DND-41 (cell line): ENCODE measurements at regions not wholly inside any gene's neighbourhood (a gene's known extent, or its start where the extent isn't known, plus 50 kb on each side); places are given as distances from the start of the nearest gene placed in this dataset.

Source experiments
- ATAC-seq: fragments of 200-7000 bp; cut with Tn5 transposase; 3 replicates; pipeline ENCODE4 v1.9.1; 2021; ENCODE audit warnings: low read depth; ENCODE audit not compliant: insufficient read depth
- DNase-seq: peaks from one replicate; pipeline ENCODE4 v3.0.0-alpha.2; 2020
- H2AFZ ChIP-seq: 2 replicates; pipeline ENCODE4 v1.6.0; 2012; ENCODE audit warnings: low read depth, low read length
- H3K27ac ChIP-seq: 2 replicates; pipeline ENCODE4 v1.5.1; 2012; ENCODE audit warnings: low read length, inconsistent platforms
- H3K27me3 ChIP-seq: fragments of 200-600 bp; sonication (generic); 2 replicates; pipeline ENCODE4 v1.6.0; 2012; ENCODE audit warnings: low read length, mild to moderate bottlenecking, inconsistent platforms; ENCODE audit not compliant: insufficient read depth, poor library complexity
- H3K36me3 ChIP-seq: 2 replicates; pipeline ENCODE4 v1.5.1; 2012; ENCODE audit warnings: low read length, inconsistent platforms; ENCODE audit not compliant: insufficient read depth
- H3K4me1 ChIP-seq: 2 replicates; pipeline ENCODE4 v1.5.1; 2012; ENCODE audit warnings: mild to moderate bottlenecking, low read length; ENCODE audit not compliant: insufficient read depth
- H3K4me2 ChIP-seq: 2 replicates; pipeline ENCODE4 v1.6.0; 2012; ENCODE audit warnings: mild to moderate bottlenecking, moderate library complexity, low read length, inconsistent platforms; ENCODE audit not compliant: insufficient read depth
- H3K4me3 ChIP-seq, 2 experiments: fragments of 200-600 bp in 1 of 2; shearing (Covaris generic) in 1 of 2; 2 replicates each; pipeline ENCODE4 v1.5.1; 2012 to 2016; ENCODE audit warnings: inconsistent platforms in 2 of 2, low read length in 2 of 2, mild to moderate bottlenecking in 2 of 2, low read depth in 1 of 2, moderate library complexity in 1 of 2
- H3K79me2 ChIP-seq: 2 replicates; pipeline ENCODE4 v1.6.0; 2012; ENCODE audit warnings: low read length, inconsistent platforms; ENCODE audit not compliant: insufficient read depth
- H3K9ac ChIP-seq: 2 replicates; pipeline ENCODE4 v1.6.0; 2012; ENCODE audit warnings: low read depth, mild to moderate bottlenecking, inconsistent platforms, low read length, moderate library complexity
- H3K9me3 ChIP-seq: 2 replicates; pipeline ENCODE4 v1.5.1; 2012; ENCODE audit warnings: low read length, moderate library complexity, mild to moderate bottlenecking, inconsistent platforms; ENCODE audit not compliant: insufficient read depth, severe bottlenecking
- H4K20me1 ChIP-seq: 2 replicates; pipeline ENCODE4 v1.6.0; 2012; ENCODE audit warnings: low read length; ENCODE audit not compliant: insufficient read depth
- EZH2 ChIP-seq: IDR thresholded peaks from 3 replicates; pipeline ENCODE4 v1.6.1; 2012; ENCODE audit warnings: borderline replicate concordance, low read depth, mild to moderate bottlenecking, moderate library complexity, low read length, inconsistent platforms; ENCODE audit not compliant: severe bottlenecking
- TF ChIP-seq, protein P1 (sequence below): IDR thresholded peaks from 2 replicates; pipeline ENCODE4 v1.5.1; 2012; ENCODE audit warnings: borderline replicate concordance, low read length, moderate library complexity, mild to moderate bottlenecking; ENCODE audit not compliant: poor library complexity, severe bottlenecking; ENCODE audit errors: extremely low read depth

DNA sequence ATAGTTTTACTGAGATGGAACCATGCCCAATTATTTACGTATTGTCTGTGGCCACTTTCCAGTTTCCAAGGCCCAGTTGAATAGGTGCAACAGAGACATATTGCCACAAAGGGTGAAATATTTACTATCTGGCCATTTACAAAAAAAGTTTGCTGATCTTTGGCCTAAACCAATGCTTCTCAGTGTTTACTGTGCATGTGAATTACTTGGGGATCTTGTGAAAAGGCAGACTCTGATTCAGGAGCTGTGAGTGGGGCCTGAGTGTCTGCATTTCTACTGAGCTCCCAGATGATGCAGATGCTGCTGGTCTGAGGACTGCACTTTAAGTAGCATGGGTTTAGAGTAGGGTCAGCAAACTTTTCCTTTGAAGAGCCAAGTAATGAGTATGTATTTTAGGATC, 94.1 kb upstream of the PDE5A start:
- Histone ChIP-seq H3K9me3 (no peaks in the 10 kb centered on the region), H3K4me2 (no peak overlapping the region), H3K4me3 (no peak overlapping the region), H4K20me1 (no peaks in the 10 kb centered on the region), H3K79me2 (no peaks in the 10 kb centered on the region), H3K27ac (no peak overlapping the region), H2AFZ (no peak overlapping the region), H3K27me3 (no peaks in the 10 kb centered on the region), H3K4me1 (no peaks in the 10 kb centered on the region), H3K36me3 (no peaks in the 10 kb centered on the region), H3K9ac (no peak overlapping the region)
- ATAC-seq, result no peak
- TF ChIP-seq EZH2, result no peak
- TF ChIP-seq, protein P1, sequence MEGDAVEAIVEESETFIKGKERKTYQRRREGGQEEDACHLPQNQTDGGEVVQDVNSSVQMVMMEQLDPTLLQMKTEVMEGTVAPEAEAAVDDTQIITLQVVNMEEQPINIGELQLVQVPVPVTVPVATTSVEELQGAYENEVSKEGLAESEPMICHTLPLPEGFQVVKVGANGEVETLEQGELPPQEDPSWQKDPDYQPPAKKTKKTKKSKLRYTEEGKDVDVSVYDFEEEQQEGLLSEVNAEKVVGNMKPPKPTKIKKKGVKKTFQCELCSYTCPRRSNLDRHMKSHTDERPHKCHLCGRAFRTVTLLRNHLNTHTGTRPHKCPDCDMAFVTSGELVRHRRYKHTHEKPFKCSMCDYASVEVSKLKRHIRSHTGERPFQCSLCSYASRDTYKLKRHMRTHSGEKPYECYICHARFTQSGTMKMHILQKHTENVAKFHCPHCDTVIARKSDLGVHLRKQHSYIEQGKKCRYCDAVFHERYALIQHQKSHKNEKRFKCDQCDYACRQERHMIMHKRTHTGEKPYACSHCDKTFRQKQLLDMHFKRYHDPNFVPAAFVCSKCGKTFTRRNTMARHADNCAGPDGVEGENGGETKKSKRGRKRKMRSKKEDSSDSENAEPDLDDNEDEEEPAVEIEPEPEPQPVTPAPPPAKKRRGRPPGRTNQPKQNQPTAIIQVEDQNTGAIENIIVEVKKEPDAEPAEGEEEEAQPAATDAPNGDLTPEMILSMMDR, result no peak
- no peak for DNase-seq

DNA sequence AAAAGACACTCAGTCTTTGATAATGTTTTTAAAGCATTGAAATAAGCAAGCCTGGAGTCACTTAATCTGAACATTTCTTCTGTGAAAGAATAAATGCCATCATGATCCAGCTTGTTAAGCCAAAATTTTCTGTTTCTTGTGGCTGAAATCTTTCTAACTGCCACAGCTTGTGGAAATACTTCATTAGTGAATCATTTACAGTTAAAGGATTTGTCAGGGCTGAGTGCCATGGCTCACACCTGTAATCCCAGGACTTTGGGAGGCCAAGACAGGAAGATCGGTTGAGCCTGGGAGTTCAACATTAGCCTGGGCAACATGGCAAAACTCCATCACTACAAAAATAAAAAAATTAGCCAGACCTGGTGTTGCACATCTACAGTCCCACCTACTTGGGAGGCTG, 93.3 kb upstream of the PDE5A start:
- no peak for TF ChIP-seq EZH2
- TF ChIP-seq, protein P1, result no peak
- no peaks in the 10 kb centered on the region for H3K9me3 ChIP-seq
- H3K27me3 ChIP-seq, result no peaks in the 10 kb centered on the region
- H3K79me2 ChIP-seq, result no peaks in the 10 kb centered on the region
- no peak overlapping the region for H3K4me3 ChIP-seq
- no peaks in the 10 kb centered on the region for H3K4me1 ChIP-seq
- no peaks in the 10 kb centered on the region for H3K36me3 ChIP-seq
- H4K20me1 ChIP-seq, result no peaks in the 10 kb centered on the region
- H3K9ac ChIP-seq, result no peak overlapping the region
- H3K4me2 ChIP-seq, result no peak overlapping the region
- no peak overlapping the region for H2AFZ ChIP-seq
- ATAC-seq, result no peak
- no peak overlapping the region for H3K27ac ChIP-seq
- DNase-seq, result no peak

DNA sequence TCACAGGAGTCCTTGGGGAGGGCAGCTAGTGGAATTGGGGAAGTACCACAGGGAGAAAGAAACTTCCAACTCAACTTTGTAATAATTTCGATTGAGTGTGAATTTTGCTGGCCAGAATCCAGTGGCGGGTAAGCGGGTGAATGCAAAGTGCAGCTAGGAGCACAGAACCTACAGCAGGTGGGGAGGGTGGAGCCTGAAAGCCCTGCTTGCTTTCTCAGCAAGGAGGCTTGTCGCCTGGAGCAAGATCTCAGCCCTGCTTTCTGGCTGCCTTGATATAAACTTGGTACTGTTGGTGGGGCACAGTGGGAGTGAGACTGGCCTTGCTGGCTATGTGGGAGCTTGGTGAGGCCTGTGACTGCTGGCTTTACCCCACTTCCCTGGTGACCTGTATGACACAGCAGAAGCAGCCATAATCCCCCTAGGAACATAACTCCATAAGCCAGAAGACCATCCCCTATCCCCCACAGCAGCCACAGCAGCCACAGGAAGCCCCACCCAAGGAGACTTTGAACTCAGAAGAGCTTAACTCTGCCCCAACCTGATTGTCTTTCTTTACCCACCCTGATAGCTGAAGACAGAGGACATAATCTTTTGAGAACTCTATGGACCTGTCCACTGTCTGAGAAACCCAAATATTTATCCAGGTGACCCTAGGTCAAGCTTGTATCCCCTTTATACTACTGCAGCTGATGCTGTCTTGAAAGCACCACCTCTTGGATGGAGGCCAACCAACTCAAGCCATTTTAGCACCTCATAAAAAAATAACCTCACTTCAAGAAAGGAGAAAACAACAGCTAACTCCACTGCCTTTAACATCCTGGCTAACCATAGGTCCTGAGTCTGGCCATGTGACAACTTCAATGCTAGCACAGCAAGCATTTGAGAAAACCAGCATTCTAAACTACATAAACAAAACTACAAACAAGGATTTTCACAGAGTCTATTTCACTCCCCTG, 87.2 kb upstream of the PDE5A start:
- Histone ChIP-seq H3K79me2 (no peaks in the 10 kb centered on the region), H2AFZ (no peak overlapping the region), H3K36me3 (no peaks in the 10 kb centered on the region), H3K9ac (no peak overlapping the region), H3K4me1 (no peaks in the 10 kb centered on the region), H3K27ac (no peak overlapping the region), H3K4me3 (no peak overlapping the region), H3K27me3 (no peaks in the 10 kb centered on the region), H4K20me1 (no peaks in the 10 kb centered on the region), H3K4me2 (no peak overlapping the region), H3K9me3 (no peaks in the 10 kb centered on the region)
- no peak for DNase-seq
- no peak for ATAC-seq
- TF ChIP-seq, protein P1, result no peak
- TF ChIP-seq EZH2, result no peak
